Endothelial cell of umbilical vein (primary cell): ENCODE measurements at regions not wholly inside any gene's neighbourhood (a gene's known extent, or its start where the extent isn't known, plus 50 kb on each side); places are given as distances from the start of the nearest gene placed in this dataset.

ENCODE experiments used
- BruUV-seq: library from RNA; stranded (reverse); fragments of 400-500 nt; replicated peaks from 2 replicates; lab custom pipeline; 2021; lab: Mats Ljungman, UMichigan
- CTCF ChIA-PET: fragments of 300-600, 350-600 bp; sonication (Branson Sonifier 250); formaldehyde crosslinking; loops from one replicate; lab custom pipeline; 2021; ENCODE audit warnings: antibody characterized with exemption, inconsistent platforms; lab: Charles Lee
- POLR2A ChIA-PET: fragments of 300-600, 350-600 bp; sonication (Branson Sonifier 250); formaldehyde crosslinking; loops from one replicate; lab custom pipeline; 2021; ENCODE audit warnings: antibody characterized with exemption, inconsistent platforms; lab: Charles Lee
- DNase-seq: peaks from one replicate; pipeline ENCODE4 v3.0.0-alpha.2; 2011; ENCODE audit warnings: low read depth, low spot score
- FAIRE-seq: peaks from 2 replicates; lab custom pipeline; 2011; peaks lifted over from hg19 to GRCh38; lab: Jason Lieb, UNC
- H2AFZ ChIP-seq: 2 replicates; pipeline ENCODE4 v1.6.0; 2012; ENCODE audit warnings: low read depth, low read length, control low read depth, inconsistent platforms
- H3K27ac ChIP-seq: 2 replicates; pipeline ENCODE4 v1.5.1; 2011; ENCODE audit warnings: low read depth, mild to moderate bottlenecking, control low read depth, low read length, moderate library complexity; ENCODE audit not compliant: insufficient read depth
- H3K27me3 ChIP-seq, 2 experiments: 2 replicates each; pipeline versions ENCODE4 v1.6.0 to v1.6.1; 2011; ENCODE audit warnings: low read length in 2 of 2, mixed read lengths in 1 of 2; ENCODE audit not compliant: control insufficient read depth in 2 of 2, insufficient read depth in 2 of 2
- H3K36me3 ChIP-seq, 2 experiments: 2 replicates in 1 of 2; 3 replicates in 1 of 2; pipeline ENCODE4 v1.5.1; 2011; ENCODE audit warnings: low read length in 2 of 2, mild to moderate bottlenecking in 1 of 2, moderate library complexity in 1 of 2; ENCODE audit not compliant: control insufficient read depth in 2 of 2, insufficient read depth in 2 of 2; ENCODE audit errors: extremely low read depth in 1 of 2
- H3K4me1 ChIP-seq: 3 replicates; pipeline ENCODE4 v1.5.1; 2011; ENCODE audit warnings: mild to moderate bottlenecking, low read length; ENCODE audit not compliant: control insufficient read depth, insufficient read depth; ENCODE audit errors: extremely low read depth
- H3K4me2 ChIP-seq: 2 replicates; pipeline ENCODE4 v1.6.1; 2011; ENCODE audit warnings: low read length, control low read depth, mixed read lengths; ENCODE audit not compliant: insufficient read depth
- H3K4me3 ChIP-seq, 3 experiments: fragments of 200-600 bp in 1 of 3; sonication (generic), shearing (Covaris generic) in 1 of 3; replicated peaks in 1 of 3; 2 replicates each; pipeline ENCODE4 v1.5.1; 2011 to 2016; ENCODE audit warnings: control low read depth in 3 of 3, low read length in 3 of 3, mild to moderate bottlenecking in 2 of 3, inconsistent platforms in 1 of 3, low read depth in 1 of 3, moderate library complexity in 1 of 3; ENCODE audit not compliant: insufficient read depth in 1 of 3
- H3K79me2 ChIP-seq: 2 replicates; pipeline ENCODE4 v1.6.0; 2012; ENCODE audit warnings: low read length, inconsistent platforms; ENCODE audit not compliant: control insufficient read depth, insufficient read depth
- H3K9ac ChIP-seq: replicated peaks from 2 replicates; pipeline ENCODE3; 2011; ENCODE audit warnings: low read length, control low read depth; ENCODE audit not compliant: insufficient read depth; ENCODE audit errors: extremely low read depth
- H3K9me1 ChIP-seq: replicated peaks from 3 replicates; pipeline ENCODE4 v1.6.0; 2011; ENCODE audit warnings: mild to moderate bottlenecking, low read length; ENCODE audit not compliant: control insufficient read depth, insufficient read depth; ENCODE audit errors: extremely low read depth
- H3K9me3 ChIP-seq: replicated peaks from 2 replicates; pipeline ENCODE4 v1.5.1; 2012; ENCODE audit warnings: low read length, inconsistent platforms; ENCODE audit not compliant: control insufficient read depth, insufficient read depth
- H4K20me1 ChIP-seq: replicated peaks from 2 replicates; pipeline ENCODE3; 2011; ENCODE audit warnings: mild to moderate bottlenecking, low read length; ENCODE audit not compliant: control insufficient read depth, insufficient read depth; ENCODE audit errors: extremely low read depth
- GATA2 ChIP-seq: IDR thresholded peaks from 2 replicates; pipeline ENCODE4 v1.7.0; 2011; ENCODE audit warnings: low read depth, mild to moderate bottlenecking, moderate library complexity, mixed read lengths, low read length; ENCODE audit not compliant: insufficient read length, insufficient read depth
- JUN ChIP-seq: IDR thresholded peaks from 2 replicates; pipeline ENCODE4 v1.6.1; 2011; ENCODE audit warnings: borderline replicate concordance, low read depth; ENCODE audit not compliant: insufficient read length, insufficient read depth
- POLR2A ChIP-seq: IDR thresholded peaks from 2 replicates; pipeline ENCODE4 v1.6.1; 2012; ENCODE audit warnings: low read depth, mild to moderate bottlenecking, control low read depth, low read length
- POLR2AphosphoS5 ChIP-seq: IDR thresholded peaks from 2 replicates; pipeline ENCODE4 v1.6.1; 2012; ENCODE audit warnings: low read depth, mild to moderate bottlenecking, control low read depth, low read length, moderate library complexity; ENCODE audit not compliant: insufficient read depth
- dilution Hi-C: fragments of 300-500 bp; cut with MboI; formaldehyde crosslinking; loops from one replicate; pipeline ENCODE4 v1.15.0; 2019; ENCODE audit warnings: low sequenced_read_pairs; ENCODE audit not compliant: extremely low pct_ligation_motif_present
- intact Hi-C: fragments of 100-400 bp; cut with micrococcal nuclease; formaldehyde crosslinking; loops from one replicate; pipeline ENCODE4 v1.10.0; 2022
- TF ChIP-seq, protein P1 (sequence below): IDR thresholded peaks from 2 replicates; pipeline ENCODE4 v1.6.1; 2011; ENCODE audit not compliant: insufficient read depth, insufficient read length
- TF ChIP-seq, protein P2 (sequence below), 2 donors: IDR thresholded peaks; 1 replicate in 1 of 2; 2 replicates in 1 of 2; pipeline ENCODE4 v1.5.1; 2011; ENCODE audit warnings: low read length in 2 of 2, mild to moderate bottlenecking in 2 of 2, moderate library complexity in 2 of 2, control low read depth in 1 of 2, inconsistent platforms in 1 of 2, low read depth in 1 of 2; ENCODE audit not compliant: insufficient read depth in 1 of 2; ENCODE audit errors: extremely low read depth in 1 of 2

DNA sequence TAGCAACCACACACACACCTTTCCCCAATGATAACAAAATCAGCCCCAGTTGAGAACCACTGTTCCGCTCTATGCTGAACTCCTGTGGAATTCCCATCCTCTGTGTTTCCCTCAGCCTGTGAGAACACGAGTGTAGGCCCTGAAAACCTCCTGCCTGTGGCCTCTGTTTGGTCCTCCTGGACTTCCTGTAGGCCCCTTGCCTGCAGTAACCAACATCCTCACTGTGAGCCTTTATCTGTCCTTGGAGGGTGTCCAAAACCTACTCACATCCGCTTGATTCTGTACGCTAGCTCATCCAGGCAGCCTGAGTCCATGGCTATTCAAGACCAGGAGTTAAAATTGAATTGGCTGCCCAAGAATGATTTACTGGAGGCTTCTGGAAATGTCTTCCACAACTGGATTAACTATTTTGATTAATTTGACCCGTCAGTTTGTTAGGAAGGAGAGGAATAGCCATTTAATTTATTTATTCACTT lies 149.8 kb downstream of the AKR1D1 start:
- no peaks in the 10 kb centered on the region for H3K9me1 ChIP-seq
- TF ChIP-seq, protein P1, sequence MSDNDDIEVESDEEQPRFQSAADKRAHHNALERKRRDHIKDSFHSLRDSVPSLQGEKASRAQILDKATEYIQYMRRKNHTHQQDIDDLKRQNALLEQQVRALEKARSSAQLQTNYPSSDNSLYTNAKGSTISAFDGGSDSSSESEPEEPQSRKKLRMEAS: no peak
- TF ChIP-seq GATA2: no peak
- TF ChIP-seq POLR2A: no peak
- no peak for TF ChIP-seq JUN
- no peak for TF ChIP-seq POLR2AphosphoS5
- TF ChIP-seq, protein P2, sequence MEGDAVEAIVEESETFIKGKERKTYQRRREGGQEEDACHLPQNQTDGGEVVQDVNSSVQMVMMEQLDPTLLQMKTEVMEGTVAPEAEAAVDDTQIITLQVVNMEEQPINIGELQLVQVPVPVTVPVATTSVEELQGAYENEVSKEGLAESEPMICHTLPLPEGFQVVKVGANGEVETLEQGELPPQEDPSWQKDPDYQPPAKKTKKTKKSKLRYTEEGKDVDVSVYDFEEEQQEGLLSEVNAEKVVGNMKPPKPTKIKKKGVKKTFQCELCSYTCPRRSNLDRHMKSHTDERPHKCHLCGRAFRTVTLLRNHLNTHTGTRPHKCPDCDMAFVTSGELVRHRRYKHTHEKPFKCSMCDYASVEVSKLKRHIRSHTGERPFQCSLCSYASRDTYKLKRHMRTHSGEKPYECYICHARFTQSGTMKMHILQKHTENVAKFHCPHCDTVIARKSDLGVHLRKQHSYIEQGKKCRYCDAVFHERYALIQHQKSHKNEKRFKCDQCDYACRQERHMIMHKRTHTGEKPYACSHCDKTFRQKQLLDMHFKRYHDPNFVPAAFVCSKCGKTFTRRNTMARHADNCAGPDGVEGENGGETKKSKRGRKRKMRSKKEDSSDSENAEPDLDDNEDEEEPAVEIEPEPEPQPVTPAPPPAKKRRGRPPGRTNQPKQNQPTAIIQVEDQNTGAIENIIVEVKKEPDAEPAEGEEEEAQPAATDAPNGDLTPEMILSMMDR (IDR thresholded peaks at IDR 0.05; ENCODE audit: extremely low read depth in 1 of 2, insufficient read depth in 1 of 2, low read depth in 1 of 2, low read length in 2 of 2): no peak
- H2AFZ ChIP-seq: no peak overlapping the region
- DNase-seq (peak; percentile 14), FAIRE-seq (peak; percentile 37)
- H3K9me3 ChIP-seq: no peaks in the 10 kb centered on the region
- dilution Hi-C loops: no loop called here
- no peaks in the 10 kb centered on the region for H4K20me1 ChIP-seq
- POLR2A ChIA-PET: no interaction called here
- CTCF ChIA-PET: no interaction called here
- H3K4me2 ChIP-seq: no peak overlapping the region
- intact Hi-C loops: no loop called here
- H3K4me3 ChIP-seq: no peak overlapping the region
- no peaks in the 10 kb centered on the region for H3K79me2 ChIP-seq
- H3K4me1 ChIP-seq: no peaks in the 10 kb centered on the region
- no peaks in the 10 kb centered on the region for H3K36me3 ChIP-seq
- no peaks in the 10 kb centered on the region for H3K27me3 ChIP-seq
- no peak overlapping the region for H3K27ac ChIP-seq
- no peak overlapping the region for H3K9ac ChIP-seq
- no TSS peak for BruUV-seq
